BJ (cell line): ENCODE measurements at regions not wholly inside any gene's neighbourhood (a gene's known extent, or its start where the extent isn't known, plus 50 kb on each side); places are given as distances from the start of the nearest gene placed in this dataset.

ENCODE experiments used
- CTCF ChIA-PET: fragments of 350-600 bp; formaldehyde crosslinking; extraction: SDS; loops from one replicate; lab custom pipeline; 2021; ENCODE audit warnings: antibody characterized with exemption, inconsistent platforms; lab: Yijun Ruan, JAX
- POLR2A ChIA-PET: fragments of 300-600 bp; sonication (Branson Sonifier 250); formaldehyde crosslinking; extraction: SDS; loops from one replicate; lab custom pipeline; 2021; ENCODE audit warnings: antibody characterized with exemption; lab: Charles Lee
- DNase-seq: peaks from one replicate; pipeline ENCODE4 v3.0.0-alpha.2; 2011; ENCODE audit warnings: low read depth
- H3K27me3 ChIP-seq: 2 replicates; pipeline ENCODE4 v1.6.0; 2011; ENCODE audit warnings: low read length; ENCODE audit not compliant: control insufficient read depth, insufficient read depth
- H3K36me3 ChIP-seq: 2 replicates; pipeline ENCODE4 v1.5.1; 2011; ENCODE audit warnings: low read length; ENCODE audit not compliant: control insufficient read depth, insufficient read depth
- H3K4me3 ChIP-seq: 2 replicates; pipeline ENCODE4 v1.5.1; 2011; ENCODE audit warnings: low read depth, mild to moderate bottlenecking, control low read depth, low read length
- CTCF ChIP-seq: IDR thresholded peaks from 2 replicates; pipeline ENCODE4 v1.5.1; 2011; ENCODE audit warnings: low read depth, mild to moderate bottlenecking, control low read depth, inconsistent platforms, low read length, moderate library complexity; ENCODE audit not compliant: insufficient read depth

GRCh38 chr4:3642056-3642630, 109.9 kb upstream of the LRPAP1 start:
- Histone ChIP-seq H3K4me3 (no peak overlapping the region), H3K27me3 (no peaks in the 10 kb centered on the region), H3K36me3 (no peaks in the 10 kb centered on the region)
- no peak for TF ChIP-seq CTCF
- ChIA-PET CTCF (no interaction called here), POLR2A (no interaction called here)
- no peak for DNase-seq

- POLR2A ChIA-PET: no interaction called here
- CTCF ChIA-PET: no interaction called here
- H3K4me3 ChIP-seq: no peak overlapping the region
- no peaks in the 10 kb centered on the region for H3K27me3 ChIP-seq
- TF ChIP-seq CTCF: no peak
- DNase-seq: no peak
- H3K36me3 ChIP-seq: no peaks in the 10 kb centered on the region
Measured at GRCh38 chr4:3641501-3641900, 109.3 kb upstream of the LRPAP1 start.

GRCh38 chr4:3640587-3640962, 108.4 kb upstream of the LRPAP1 start:
- no peaks in the 10 kb centered on the region for H3K36me3 ChIP-seq
- no peak for TF ChIP-seq CTCF
- no peak for DNase-seq
- no peak overlapping the region for H3K4me3 ChIP-seq
- ChIA-PET CTCF (interaction anchor here (0.6 kb wide), 1 partner anchor 124 kb away, joined by 5 read pairs; no protein-coding TSS in a partner anchor), POLR2A (no interaction called here)
- H3K27me3 ChIP-seq: no peaks in the 10 kb centered on the region

GRCh38 chr4:3639613-3640586, 107.7 kb upstream of the LRPAP1 start:
- H3K36me3 ChIP-seq: no peaks in the 10 kb centered on the region
- ChIA-PET POLR2A (no interaction called here), CTCF (interaction anchor here (0.6 kb wide), 1 partner anchor 125 kb away, joined by 5 read pairs; no protein-coding TSS in a partner anchor)
- H3K4me3 ChIP-seq: no peak overlapping the region
- H3K27me3 ChIP-seq: no peaks in the 10 kb centered on the region
- no peak for TF ChIP-seq CTCF
- no peak for DNase-seq

GRCh38 chr4:3638080-3638795, 106.0 kb upstream of the LRPAP1 start:
- no peak for TF ChIP-seq CTCF
- no peak for DNase-seq
- ChIA-PET POLR2A (no interaction called here), CTCF (no interaction called here)
- no peaks in the 10 kb centered on the region for H3K36me3 ChIP-seq
- no peak overlapping the region for H3K4me3 ChIP-seq
- no peaks in the 10 kb centered on the region for H3K27me3 ChIP-seq
